GM12878 (cell line): ENCODE measurements at regions not wholly inside any gene's neighbourhood (a gene's known extent, or its start where the extent isn't known, plus 50 kb on each side); places are given as distances from the start of the nearest gene placed in this dataset.

Experiments
- ATAC-seq: fragments of 200-7000 bp; cut with Tn5 transposase; 3 replicates; pipeline ENCODE4 v1.9.1; 2020; ENCODE audit warnings: mild to moderate bottlenecking, moderate library complexity
- BruUV-seq: library from RNA; stranded (reverse); fragments of 400-500 nt; replicated peaks from 2 replicates; lab custom pipeline; 2021; lab: Mats Ljungman, UMichigan
- CTCF ChIA-PET: fragments of 300-600 bp; sonication (Branson Sonifier 250); formaldehyde crosslinking; extraction: SDS; loops from one replicate; lab custom pipeline; 2021; ENCODE audit warnings: inconsistent platforms; lab: Yijun Ruan, JAX
- POLR2A ChIA-PET: fragments of 350-600 bp; formaldehyde crosslinking; extraction: SDS; loops from one replicate; lab custom pipeline; 2021; ENCODE audit warnings: inconsistent platforms; lab: Charles Lee
- RAD21 ChIA-PET: fragments of 300-600 bp; sonication (Branson Sonifier 250); formaldehyde crosslinking; loops from one replicate; lab custom pipeline; 2023; ENCODE audit warnings: antibody characterized with exemption; ENCODE audit not compliant: unreplicated experiment; lab: Charles Lee
- SMC1A ChIA-PET: fragments of 300-600 bp; sonication (Branson Sonifier 250); formaldehyde crosslinking; loops from one replicate; lab custom pipeline; 2023; ENCODE audit not compliant: unreplicated experiment, uncharacterized antibody; lab: Charles Lee
- DNase-seq: peaks from one replicate; pipeline ENCODE4 v3.0.0-alpha.2; 2011; ENCODE audit warnings: low read depth, low spot score
- FAIRE-seq: peaks from 3 replicates; lab custom pipeline; 2011; peaks lifted over from hg19 to GRCh38; lab: Jason Lieb, UNC
- H2AFZ ChIP-seq: 2 replicates; pipeline ENCODE4 v1.6.0; 2011; ENCODE audit warnings: low read depth, low read length, control low read depth; ENCODE audit not compliant: control insufficient read depth
- H3K27ac ChIP-seq: 2 replicates; pipeline ENCODE4 v1.5.1; 2011; ENCODE audit warnings: control low read depth; ENCODE audit not compliant: control insufficient read depth, insufficient read depth
- H3K27me3 ChIP-seq, 2 experiments: replicated peaks in 1 of 2; 2 replicates each; pipeline versions ENCODE4 v1.6.0 to v1.6.1; 2011; ENCODE audit warnings: low read length in 1 of 2; ENCODE audit not compliant: control insufficient read depth in 2 of 2, insufficient read depth in 2 of 2
- H3K36me3 ChIP-seq, 2 experiments: 2 replicates each; pipeline ENCODE4 v1.5.1; 2011; ENCODE audit warnings: low read length in 1 of 2; ENCODE audit not compliant: control insufficient read depth in 2 of 2, insufficient read depth in 2 of 2
- H3K4me1 ChIP-seq: 2 replicates; pipeline ENCODE4 v1.6.1; 2011; ENCODE audit warnings: mild to moderate bottlenecking, low read length, moderate library complexity, mixed read lengths; ENCODE audit not compliant: control insufficient read depth, insufficient read depth
- H3K4me2 ChIP-seq: 2 replicates; pipeline ENCODE4 v1.6.0; 2011; ENCODE audit warnings: control low read depth; ENCODE audit not compliant: control insufficient read depth, insufficient read depth
- H3K4me3 ChIP-seq: fragments of 200-600 bp; sonication (generic); 2 replicates; pipeline ENCODE4 v1.5.1; 2016
- H3K79me2 ChIP-seq: 2 replicates; pipeline ENCODE4 v1.6.0; 2011; ENCODE audit warnings: low read length; ENCODE audit not compliant: control insufficient read depth, insufficient read depth
- H3K9ac ChIP-seq: 2 replicates; pipeline ENCODE4 v1.8.0; 2011; ENCODE audit warnings: low read length, control low read depth, mixed read lengths; ENCODE audit not compliant: control insufficient read depth, insufficient read depth
- H3K9me3 ChIP-seq: replicated peaks from 3 replicates; pipeline ENCODE4 v1.5.1; 2011; ENCODE audit warnings: mild to moderate bottlenecking, low read length; ENCODE audit not compliant: control insufficient read depth, insufficient read depth
- H4K20me1 ChIP-seq: 2 replicates; pipeline ENCODE4 v1.6.0; 2011; ENCODE audit not compliant: control insufficient read depth, insufficient read depth
- ATF7 ChIP-seq: fragments of 450-650 bp; IDR thresholded peaks from 2 replicates; pipeline ENCODE4 v1.6.1; 2016; ENCODE audit warnings: low read depth, mild to moderate bottlenecking
- EED ChIP-seq: sonication (generic); IDR thresholded peaks from 2 replicates; pipeline ENCODE4 v1.6.1; 2016; ENCODE audit warnings: antibody characterized with exemption, low read depth
- MYB ChIP-seq: fragments of 150-350 bp; IDR thresholded peaks from 2 replicates; pipeline ENCODE4 v1.6.1; 2014; ENCODE audit warnings: mild to moderate bottlenecking, low read depth, low read length, borderline replicate concordance
- NR2F1 ChIP-seq: fragments of 450-650 bp; conservative IDR thresholded peaks from 2 replicates; pipeline ENCODE4 v1.6.1; 2017; ENCODE audit warnings: mild to moderate bottlenecking
- SKIL ChIP-seq: fragments of 450-650 bp; IDR thresholded peaks from 2 replicates; pipeline ENCODE4 v1.6.1; 2017; ENCODE audit warnings: mild to moderate bottlenecking, low read depth, inconsistent platforms; ENCODE audit not compliant: poor library complexity, severe bottlenecking
- SMARCA5 ChIP-seq: fragments of 450-650 bp; IDR thresholded peaks from 2 replicates; pipeline ENCODE4 v1.6.1; 2017; ENCODE audit warnings: mild to moderate bottlenecking
- SMC3 ChIP-seq: IDR thresholded peaks from 2 replicates; pipeline ENCODE4 v1.6.1; 2011; ENCODE audit warnings: low read length, improper control_type of control experiment, borderline replicate concordance
- STAT1 ChIP-seq: fragments of 450-650 bp; conservative IDR thresholded peaks from 2 replicates; pipeline ENCODE4 v1.6.1; 2014; ENCODE audit warnings: antibody characterized with exemption, mild to moderate bottlenecking
- TAF1 ChIP-seq: IDR thresholded peaks from 2 replicates; pipeline ENCODE4 v1.6.1; 2011; ENCODE audit warnings: mild to moderate bottlenecking, low read depth, low read length, borderline replicate concordance
- TCF12 ChIP-seq: IDR thresholded peaks from 2 replicates; pipeline ENCODE4 v1.6.1; 2011; ENCODE audit warnings: low read depth, mild to moderate bottlenecking, low read length
- YY1 ChIP-seq: IDR thresholded peaks from 2 replicates; pipeline ENCODE4 v1.6.1; 2011; ENCODE audit warnings: low read depth, mild to moderate bottlenecking, low read length
- ZNF384 ChIP-seq: IDR thresholded peaks from 2 replicates; pipeline ENCODE4 v1.6.1; 2012; ENCODE audit warnings: low read depth, mild to moderate bottlenecking, low read length, improper control_type of control experiment, borderline replicate concordance
- ZZZ3 ChIP-seq: IDR thresholded peaks from 2 replicates; pipeline ENCODE4 v1.6.1; 2011; ENCODE audit warnings: low read depth; ENCODE audit not compliant: control insufficient read depth, insufficient read length
- WGBS: methylation state at CpG from one replicate; pipeline ENCODE4 v1.1.6; 2016; ENCODE audit warnings: low lambda C conversion rate; ENCODE audit not compliant: insufficient replicate concordance, insufficient coverage; ENCODE audit errors: missing lambda C conversion rate; 5-methylcytosine and 5-hydroxymethylcytosine counted together
- in situ Hi-C: fragments of 300-500 bp; cut with MboI; formaldehyde crosslinking; loops from 9 replicates; pipeline ENCODE4 v1.14.3; 2018; ENCODE audit warnings: mixed read lengths
- intact Hi-C: fragments of 100-400 bp; cut with micrococcal nuclease; formaldehyde crosslinking; loops from one replicate; pipeline ENCODE4 v1.14.2; 2022; ENCODE audit not compliant: unreplicated experiment
- TF ChIP-seq, protein P1 (sequence below): IDR thresholded peaks from 2 replicates; pipeline ENCODE4 v1.6.1; 2012; ENCODE audit warnings: improper control_type of control experiment, low read depth, low read length; ENCODE audit not compliant: insufficient replicate concordance
- TF ChIP-seq, protein P2 (sequence below): fragments of 450-650 bp; IDR thresholded peaks from 2 replicates; pipeline ENCODE4 v1.6.1; 2018; ENCODE audit warnings: mild to moderate bottlenecking, low read depth, moderate library complexity; ENCODE audit not compliant: partially characterized antibody

GRCh38 chr17:13822700-13823099, 221.0 kb upstream of the HS3ST3A1 start (continued):
- TF ChIP-seq, protein P1, sequence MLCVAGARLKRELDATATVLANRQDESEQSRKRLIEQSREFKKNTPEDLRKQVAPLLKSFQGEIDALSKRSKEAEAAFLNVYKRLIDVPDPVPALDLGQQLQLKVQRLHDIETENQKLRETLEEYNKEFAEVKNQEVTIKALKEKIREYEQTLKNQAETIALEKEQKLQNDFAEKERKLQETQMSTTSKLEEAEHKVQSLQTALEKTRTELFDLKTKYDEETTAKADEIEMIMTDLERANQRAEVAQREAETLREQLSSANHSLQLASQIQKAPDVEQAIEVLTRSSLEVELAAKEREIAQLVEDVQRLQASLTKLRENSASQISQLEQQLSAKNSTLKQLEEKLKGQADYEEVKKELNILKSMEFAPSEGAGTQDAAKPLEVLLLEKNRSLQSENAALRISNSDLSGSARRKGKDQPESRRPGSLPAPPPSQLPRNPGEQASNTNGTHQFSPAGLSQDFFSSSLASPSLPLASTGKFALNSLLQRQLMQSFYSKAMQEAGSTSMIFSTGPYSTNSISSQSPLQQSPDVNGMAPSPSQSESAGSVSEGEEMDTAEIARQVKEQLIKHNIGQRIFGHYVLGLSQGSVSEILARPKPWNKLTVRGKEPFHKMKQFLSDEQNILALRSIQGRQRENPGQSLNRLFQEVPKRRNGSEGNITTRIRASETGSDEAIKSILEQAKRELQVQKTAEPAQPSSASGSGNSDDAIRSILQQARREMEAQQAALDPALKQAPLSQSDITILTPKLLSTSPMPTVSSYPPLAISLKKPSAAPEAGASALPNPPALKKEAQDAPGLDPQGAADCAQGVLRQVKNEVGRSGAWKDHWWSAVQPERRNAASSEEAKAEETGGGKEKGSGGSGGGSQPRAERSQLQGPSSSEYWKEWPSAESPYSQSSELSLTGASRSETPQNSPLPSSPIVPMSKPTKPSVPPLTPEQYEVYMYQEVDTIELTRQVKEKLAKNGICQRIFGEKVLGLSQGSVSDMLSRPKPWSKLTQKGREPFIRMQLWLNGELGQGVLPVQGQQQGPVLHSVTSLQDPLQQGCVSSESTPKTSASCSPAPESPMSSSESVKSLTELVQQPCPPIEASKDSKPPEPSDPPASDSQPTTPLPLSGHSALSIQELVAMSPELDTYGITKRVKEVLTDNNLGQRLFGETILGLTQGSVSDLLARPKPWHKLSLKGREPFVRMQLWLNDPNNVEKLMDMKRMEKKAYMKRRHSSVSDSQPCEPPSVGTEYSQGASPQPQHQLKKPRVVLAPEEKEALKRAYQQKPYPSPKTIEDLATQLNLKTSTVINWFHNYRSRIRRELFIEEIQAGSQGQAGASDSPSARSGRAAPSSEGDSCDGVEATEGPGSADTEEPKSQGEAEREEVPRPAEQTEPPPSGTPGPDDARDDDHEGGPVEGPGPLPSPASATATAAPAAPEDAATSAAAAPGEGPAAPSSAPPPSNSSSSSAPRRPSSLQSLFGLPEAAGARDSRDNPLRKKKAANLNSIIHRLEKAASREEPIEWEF = no peak
- no peak for TF ChIP-seq SMARCA5
- TF ChIP-seq TCF12 = no peak
- no peak for TF ChIP-seq ZNF384
- no peak for TF ChIP-seq MYB
- TF ChIP-seq EED = no peak
- no peak for TF ChIP-seq SMC3
- TF ChIP-seq STAT1 = no peak
- TF ChIP-seq, all 136 proteins: peak for 0

GRCh38 chr17:13825526-13826040, 223.9 kb upstream of the HS3ST3A1 start:
- H2AFZ ChIP-seq = no peak overlapping the region
- intact Hi-C loops (no loop called here), in situ Hi-C loops (no loop called here)
- BruUV-seq = no TSS peak
- no peaks in the 10 kb centered on the region for H3K79me2 ChIP-seq
- WGBS = 81% methylated on average over 1 of the region's 1 CpG
- no peak for FAIRE-seq
- RAD21 ChIA-PET = no interaction called here
- no peaks in the 10 kb centered on the region for H4K20me1 ChIP-seq
- no peak overlapping the region for H3K4me2 ChIP-seq
- no peaks in the 10 kb centered on the region for H3K36me3 ChIP-seq
- H3K4me1 ChIP-seq = no peaks in the 10 kb centered on the region
- no peaks in the 10 kb centered on the region for H3K27me3 ChIP-seq
- POLR2A ChIA-PET = no interaction called here
- DNase-seq = no peak
- SMC1A ChIA-PET = no interaction called here
- no peak overlapping the region for H3K4me3 ChIP-seq
- H3K9ac ChIP-seq = no peak overlapping the region
- H3K27ac ChIP-seq = no peak overlapping the region
- CTCF ChIA-PET = no interaction called here
- no peaks in the 10 kb centered on the region; the same call in 2 of the 3 replicates for H3K9me3 ChIP-seq
- no peak for ATAC-seq
- no peak for TF ChIP-seq SKIL
- no peak for TF ChIP-seq ZZZ3
- TF ChIP-seq YY1 = no peak
- no peak for TF ChIP-seq NR2F1
- no peak for TF ChIP-seq TAF1
- TF ChIP-seq, protein P2, sequence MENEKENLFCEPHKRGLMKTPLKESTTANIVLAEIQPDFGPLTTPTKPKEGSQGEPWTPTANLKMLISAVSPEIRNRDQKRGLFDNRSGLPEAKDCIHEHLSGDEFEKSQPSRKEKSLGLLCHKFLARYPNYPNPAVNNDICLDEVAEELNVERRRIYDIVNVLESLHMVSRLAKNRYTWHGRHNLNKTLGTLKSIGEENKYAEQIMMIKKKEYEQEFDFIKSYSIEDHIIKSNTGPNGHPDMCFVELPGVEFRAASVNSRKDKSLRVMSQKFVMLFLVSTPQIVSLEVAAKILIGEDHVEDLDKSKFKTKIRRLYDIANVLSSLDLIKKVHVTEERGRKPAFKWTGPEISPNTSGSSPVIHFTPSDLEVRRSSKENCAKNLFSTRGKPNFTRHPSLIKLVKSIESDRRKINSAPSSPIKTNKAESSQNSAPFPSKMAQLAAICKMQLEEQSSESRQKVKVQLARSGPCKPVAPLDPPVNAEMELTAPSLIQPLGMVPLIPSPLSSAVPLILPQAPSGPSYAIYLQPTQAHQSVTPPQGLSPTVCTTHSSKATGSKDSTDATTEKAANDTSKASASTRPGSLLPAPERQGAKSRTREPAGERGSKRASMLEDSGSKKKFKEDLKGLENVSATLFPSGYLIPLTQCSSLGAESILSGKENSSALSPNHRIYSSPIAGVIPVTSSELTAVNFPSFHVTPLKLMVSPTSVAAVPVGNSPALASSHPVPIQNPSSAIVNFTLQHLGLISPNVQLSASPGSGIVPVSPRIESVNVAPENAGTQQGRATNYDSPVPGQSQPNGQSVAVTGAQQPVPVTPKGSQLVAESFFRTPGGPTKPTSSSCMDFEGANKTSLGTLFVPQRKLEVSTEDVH = no peak
- no peak for TF ChIP-seq ATF7
